ENCODE measurements at regions not wholly inside any gene's neighbourhood (a gene's known extent, or its start where the extent isn't known, plus 50 kb on each side); places are given as distances from the start of the nearest gene placed in this dataset.
"Not testable (repeated sequence)": the region's sequence is repeated elsewhere in the genome, so short reads cannot be mapped to it uniquely, and the experiment has no call there.

DNA sequence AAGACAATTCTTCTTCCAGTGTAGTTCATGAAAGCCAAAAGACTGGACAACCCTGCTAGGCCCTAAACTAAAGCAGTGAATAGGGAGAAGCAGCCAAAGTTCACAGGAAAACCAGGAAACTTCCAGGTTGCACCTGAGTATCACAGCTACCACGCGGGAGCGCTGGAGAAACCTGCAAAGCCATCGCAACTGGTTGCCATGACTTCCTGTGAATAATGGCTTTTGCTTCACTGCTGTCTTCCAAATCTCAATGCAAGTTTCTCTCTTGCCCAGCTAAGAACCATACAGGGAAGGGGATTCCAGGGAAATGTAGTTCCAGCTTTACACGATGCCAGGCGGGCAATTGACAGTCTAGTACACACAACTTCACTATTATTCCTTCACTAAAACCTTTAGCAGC is 114.1 kb downstream of the GXYLT1 start:
- no peak for DNase-seq

DNA sequence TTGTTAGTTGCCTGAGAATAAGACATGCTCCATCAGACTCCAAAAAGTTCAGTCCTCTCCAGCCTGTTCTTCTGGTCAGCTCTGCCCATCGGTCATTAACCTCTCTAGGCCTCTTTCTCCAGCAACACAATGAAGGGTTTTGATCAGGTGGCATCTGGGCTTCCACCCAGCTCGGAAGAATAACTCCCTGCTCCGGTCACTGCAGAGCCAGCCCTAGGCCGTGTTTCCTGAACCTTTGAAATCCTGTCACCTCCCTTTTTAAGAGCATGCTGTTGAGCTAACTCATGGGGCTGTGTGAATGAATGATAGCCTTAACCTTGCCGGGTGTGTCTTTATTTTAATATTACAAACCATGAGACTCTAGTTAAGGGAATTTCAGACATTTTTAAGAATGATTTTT is 117.1 kb downstream of the GXYLT1 start:
- no peak for DNase-seq

DNA sequence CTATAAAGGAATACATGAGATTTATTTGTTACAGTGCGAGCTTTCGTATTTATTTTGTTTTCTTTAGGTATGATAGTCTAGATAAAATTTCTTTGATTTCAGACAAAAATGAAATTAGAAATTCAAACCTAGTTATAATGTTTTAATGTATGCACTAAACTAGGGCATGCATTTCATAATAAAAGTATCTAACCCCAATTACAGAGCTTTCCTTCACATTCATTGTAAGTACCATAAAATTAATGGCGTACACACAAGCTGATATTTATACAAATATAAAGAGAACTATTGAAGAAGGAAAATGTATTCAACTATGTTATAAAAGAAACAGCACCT is 120.2 kb downstream of the GXYLT1 start:
- DNase-seq, result no peak

DNA sequence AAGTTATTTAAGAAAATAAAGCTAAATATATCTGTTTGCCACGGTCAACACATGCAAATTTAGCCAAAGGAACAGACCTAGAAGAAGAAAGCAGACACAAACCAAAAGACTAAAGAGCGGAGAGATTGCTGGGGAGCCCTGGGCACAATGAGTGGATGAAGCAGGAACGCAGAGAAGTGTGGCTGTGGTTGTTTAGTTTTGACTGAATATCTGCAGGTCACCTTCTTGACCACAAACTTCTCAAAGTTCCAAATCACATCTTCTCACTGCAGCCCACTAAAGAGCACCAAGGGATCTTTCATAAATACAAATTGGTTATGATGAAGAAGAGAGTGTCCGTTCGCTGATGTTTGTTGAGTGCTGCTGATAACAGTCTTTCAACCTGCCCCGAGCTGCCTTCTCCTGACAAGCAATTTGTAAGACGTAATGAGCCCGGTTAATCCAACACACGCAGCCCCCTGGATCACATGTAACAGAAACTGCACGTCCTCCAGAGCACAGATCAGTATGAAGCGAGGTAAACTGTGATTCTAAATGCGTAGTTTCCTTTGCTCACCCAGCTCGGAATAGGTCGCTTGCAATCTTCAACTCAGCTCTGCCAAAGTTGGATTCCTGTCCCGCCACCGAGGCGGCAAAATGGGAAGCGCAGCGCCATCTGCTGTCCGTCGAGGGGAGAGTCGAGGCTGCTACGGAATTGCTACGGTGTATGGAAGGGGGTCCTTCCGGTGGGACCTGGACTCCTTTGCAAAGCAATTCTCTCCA is 120.8 kb downstream of the GXYLT1 start:
- peak in 2 of 3 experiments; percentile 53 to 91 for DNase-seq

DNA sequence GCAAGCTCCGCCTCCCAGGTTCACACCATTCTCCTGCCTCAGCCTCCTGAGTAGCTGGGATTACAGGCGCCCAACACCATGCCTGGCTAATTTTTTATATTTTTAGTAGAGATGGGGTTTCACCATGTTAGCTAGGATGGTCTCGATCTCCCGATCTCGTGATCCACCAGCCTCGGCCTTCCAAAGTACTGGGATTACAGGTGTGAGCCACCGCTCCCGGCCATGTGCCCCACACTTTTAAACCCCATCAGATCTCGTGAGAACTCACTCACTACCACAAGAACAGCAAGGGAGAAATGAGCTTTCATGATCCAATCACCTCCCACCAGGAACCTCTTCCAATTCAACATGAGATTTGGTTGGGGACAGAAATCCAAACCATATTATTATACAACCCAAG is 122.7 kb downstream of the GXYLT1 start:
- not testable (repeated sequence) for DNase-seq

DNA sequence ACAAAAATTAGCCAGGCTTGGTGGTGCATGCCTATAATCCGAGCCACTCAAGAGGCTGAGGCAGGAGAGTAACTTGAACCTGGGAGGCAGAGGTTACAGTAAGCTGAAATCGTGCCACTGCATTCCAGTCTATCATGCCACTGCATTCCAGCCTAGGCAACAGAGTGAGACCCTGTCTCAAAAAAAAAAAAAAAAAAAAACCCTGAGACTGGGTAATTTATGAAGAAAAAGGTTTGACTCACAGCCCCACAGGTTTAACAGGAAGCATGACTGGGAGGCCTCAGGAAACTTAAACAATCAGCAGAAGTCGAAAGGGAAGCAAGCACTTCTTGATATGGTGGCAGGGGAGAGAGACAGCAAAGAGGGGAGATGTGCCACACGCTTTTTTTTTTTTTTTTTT is 123.2 kb downstream of the GXYLT1 start:
- no peak for DNase-seq

DNA sequence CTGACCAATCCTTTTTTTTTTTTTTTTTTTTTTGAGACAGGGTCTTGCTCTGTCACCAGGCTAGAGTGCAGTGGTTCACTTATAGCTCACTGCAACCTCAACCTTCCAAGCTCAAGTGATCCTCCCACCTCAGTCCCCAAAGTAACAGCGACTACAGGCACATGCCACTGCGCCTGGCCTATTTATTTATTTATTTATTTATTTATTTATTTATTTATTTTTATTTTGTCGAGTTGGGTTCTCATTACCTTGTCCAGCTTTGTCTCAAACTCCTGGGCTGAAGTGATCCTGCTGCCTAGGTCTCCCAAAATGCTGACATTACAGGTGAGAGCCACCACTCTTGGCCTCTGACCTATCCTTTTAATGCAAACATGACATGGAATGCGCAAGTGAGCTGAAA is 124.4 kb downstream of the GXYLT1 start:
- no peak for DNase-seq

DNA sequence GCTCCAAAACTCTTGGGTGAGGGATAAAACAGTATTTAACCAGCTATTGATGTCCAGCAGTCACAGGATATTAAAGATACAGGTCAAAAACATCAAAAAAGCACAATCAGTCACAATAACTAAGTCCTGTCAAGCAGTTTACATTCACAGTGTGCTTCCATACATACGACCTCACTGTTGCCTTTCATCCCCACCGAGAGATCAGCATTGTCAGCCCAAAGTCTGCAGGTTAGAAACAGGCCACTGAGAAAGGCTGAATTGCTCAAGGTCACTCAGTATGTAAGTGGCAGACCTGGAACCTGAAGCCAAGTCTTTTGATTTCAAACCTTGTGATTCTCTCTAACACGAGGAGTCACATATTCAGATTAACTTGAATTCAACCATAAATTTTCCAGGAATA is 124.9 kb downstream of the GXYLT1 start:
- DNase-seq, result no peak

DNA sequence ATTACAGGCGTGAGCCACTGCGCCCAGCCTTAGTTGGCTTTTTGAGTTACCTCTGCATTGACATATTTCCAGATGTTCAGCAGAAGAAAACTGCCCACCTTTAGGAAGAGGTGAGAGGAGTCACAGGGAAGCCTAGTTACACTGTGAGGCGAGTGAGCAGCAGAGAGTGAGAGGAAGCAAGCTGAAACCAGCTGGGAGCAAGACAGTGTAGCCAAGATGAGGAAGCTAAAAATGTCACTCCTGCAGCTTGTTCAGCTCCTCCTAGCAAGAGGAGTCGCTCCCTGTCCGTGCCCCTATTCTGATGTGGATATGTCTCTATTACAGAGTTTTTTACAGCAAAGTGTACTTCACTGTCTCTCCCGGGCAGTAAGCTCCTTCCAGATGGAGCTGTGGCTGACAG is 127.6 kb downstream of the GXYLT1 start:
- no peak for DNase-seq

DNA sequence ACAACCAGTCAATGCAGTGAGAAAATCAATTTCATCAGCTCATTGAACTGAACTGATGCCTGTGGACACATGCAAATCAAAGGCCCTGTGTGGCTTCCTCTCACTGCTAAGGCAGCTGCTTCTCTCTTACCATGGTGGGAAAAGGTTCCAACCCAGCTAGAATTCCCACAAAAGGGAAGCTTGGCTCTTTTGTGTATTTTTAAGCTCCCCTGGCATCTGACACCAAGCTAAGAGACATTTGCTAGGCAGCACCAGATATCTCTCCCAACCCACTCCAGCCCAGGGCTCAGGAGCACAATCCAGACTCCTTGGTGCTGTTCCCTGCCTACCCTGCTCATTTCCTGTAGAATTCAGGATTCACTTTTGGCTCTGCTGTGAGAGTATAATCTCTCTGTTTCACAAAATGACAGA is 129.6 kb downstream of the GXYLT1 start:
- no peak for DNase-seq

DNA sequence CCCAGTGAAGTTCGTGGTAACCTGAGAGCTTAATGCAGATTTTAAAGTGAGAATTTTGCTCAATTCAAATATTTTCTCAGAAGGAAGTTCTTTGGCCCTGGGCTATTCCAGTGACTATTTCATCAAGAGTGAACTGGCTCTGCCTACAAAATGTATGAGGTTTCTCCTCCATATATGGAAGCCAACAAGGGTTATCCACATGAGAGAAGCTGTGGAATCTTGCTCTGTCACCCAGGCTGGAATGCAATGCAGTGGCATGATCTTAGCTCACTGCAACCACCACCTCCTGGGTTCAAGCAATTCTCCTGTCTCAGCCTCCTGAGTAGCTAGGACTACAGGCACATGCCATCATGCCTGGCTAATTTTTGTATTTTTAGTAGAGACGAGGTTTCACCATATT is 132.2 kb downstream of the GXYLT1 start:
- not testable (repeated sequence) for DNase-seq

DNA sequence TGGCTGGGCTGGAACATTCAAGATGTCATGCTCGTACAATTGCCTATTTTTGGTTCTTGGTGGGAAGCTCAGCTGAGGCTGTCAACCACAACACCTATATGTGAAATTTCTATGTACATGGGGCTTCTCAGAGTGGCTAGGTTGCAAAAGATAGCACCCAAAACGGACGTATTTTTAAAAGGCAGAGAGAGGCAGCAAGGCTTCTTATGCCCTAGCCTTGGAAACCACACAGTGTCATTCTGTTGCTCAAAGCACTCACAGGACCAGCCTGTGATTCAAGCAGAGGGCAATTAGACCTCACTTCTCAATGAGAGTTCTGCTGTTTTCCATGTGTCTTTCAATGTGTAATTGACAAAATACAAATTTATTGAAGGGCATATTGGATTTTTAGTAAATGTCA is 134.0 kb downstream of the GXYLT1 start:
- DNase-seq, result peak in 1 of 3 experiments; percentile 92

DNA sequence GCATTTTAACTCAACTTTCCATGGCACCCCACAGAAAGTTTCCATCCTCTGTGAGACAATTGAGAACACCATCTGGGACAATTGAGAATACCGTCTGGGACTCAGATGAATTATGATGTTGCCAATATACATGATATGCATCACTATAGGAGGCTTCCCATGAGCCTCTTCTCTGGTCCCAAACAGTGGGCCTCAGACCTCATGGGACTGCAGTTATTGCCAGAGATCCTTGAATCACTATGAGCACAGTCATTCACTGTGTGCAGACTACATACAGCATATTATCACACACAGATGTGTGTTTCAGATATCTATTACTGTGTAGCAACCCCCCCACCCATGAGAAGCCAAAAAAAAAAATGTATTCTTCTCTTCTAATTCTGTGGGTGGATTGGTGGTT is 134.4 kb downstream of the GXYLT1 start:
- DNase-seq, result no peak

DNA sequence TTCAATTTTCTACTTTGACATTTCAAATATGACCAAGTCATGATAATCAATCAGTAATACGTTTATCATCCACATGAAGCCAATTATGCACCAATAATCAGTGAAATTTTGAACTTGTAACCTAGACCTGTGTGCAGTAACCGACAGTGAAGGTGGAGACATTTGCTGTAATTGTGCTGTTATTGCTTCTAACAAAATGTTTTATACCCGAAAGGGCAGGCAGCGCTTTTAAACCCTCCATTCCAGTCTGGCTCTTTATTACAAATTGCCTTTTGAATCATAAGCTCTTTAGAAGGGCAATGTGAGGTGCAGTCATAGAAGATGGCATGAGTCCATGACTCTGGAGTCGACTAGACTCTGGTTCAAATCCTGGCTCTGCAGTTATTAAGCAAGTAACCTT is 135.7 kb downstream of the GXYLT1 start:
- no peak for DNase-seq

DNA sequence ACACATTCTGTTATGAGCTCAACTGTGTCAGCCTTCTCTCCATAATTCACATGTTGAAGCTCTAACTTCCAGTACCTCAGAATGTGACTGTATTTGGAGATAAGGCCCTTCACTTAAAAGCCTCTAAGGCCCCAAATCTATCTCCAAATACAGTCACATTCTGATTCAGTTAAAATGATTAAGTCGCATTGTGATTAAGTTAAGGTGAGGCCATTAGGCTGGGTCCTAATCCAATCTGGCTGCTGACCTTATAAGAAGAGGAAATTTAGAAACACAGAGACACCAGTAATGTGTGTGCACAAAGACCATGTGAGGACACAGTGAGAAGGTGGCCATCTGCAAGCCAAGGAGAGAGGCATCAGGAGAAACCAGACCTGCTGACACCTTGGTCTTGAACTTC is 141.6 kb downstream of the GXYLT1 start:
- DNase-seq, result no peak

DNA sequence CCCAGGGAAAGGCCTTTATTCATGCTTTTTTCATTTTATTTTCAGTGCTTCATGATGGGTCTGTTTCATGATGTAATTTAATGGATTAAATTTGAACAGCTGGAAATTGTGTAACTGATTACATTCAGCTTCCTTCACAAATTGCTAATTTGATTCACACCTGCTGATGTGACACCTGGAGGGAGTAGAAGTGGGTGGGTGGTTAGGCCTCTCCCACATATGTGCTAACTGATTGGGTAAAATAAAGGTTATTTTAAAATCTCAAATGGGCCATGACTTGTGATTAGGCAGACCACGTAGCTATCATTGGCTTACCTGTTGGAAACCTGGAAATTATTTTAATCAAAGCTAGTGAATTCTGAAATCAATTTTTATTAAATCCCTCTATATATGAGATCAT is 142.1 kb downstream of the GXYLT1 start:
- DNase-seq, result peak in 2 of 3 experiments; percentile 9 to 60

DNA sequence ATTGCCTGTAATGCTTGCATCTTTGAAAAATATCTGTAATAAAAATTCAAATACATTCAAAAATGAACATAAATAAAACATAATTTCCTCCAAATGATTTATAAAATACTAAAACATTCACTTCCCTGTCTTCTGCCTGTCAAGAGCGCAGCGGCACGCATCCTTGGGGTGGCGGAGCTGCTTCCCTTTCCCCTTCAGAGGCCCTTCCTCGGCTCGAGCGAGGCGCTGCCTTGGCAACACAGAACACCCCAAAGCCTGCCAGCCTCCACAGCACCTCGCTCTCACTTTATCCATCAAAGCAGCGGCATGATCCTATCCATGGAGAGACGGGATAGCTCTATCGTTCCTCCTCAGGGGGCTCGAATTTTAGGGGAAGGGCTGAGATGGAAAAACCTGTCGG is 146.2 kb downstream of the GXYLT1 start:
- no peak for DNase-seq

DNA sequence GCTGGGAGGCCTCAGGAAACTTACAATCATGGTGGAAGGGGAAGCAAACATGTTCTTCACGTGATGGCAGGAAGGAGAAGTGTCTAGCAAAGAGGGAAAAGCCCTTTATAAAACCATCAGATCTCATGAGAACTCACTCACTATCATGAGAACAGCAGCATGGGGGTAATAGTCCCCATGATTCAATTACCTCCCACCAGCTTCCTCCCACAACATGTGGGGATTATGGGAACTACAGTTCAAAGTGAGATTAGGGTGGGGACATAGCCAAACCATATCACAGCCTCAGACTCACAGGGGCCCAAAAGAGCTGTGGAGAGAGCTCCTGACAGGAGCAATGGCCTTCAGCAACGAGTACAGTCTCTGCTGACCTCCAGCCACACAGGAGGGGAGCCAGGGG is 151.4 kb downstream of the GXYLT1 start:
- DNase-seq, result no peak

DNA sequence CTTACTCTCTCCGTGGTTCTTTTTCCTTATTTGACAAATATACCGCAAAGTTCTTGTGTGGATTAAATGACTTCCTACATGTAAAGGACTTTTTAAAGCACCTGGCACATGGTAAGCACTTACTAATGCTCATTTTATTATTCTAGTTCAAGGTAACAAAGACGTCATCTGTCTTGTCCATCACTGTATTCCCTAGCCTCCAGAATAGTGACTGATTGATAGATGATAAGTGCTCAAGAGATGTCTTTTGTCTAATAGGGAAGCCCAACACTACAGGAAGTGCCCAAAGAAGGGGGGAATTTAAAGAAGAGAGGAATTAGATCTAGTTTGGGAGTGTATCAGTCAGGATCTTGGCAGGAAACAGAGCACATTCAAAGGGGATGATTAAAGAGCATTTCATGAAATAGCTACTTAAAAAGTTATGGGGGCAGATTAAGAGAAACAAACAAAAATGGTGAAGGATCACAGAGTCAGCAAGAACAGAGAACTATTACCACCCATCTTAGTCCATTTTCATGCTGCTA is 151.9 kb downstream of the GXYLT1 start:
- peak in 2 of 3 experiments; percentile 54 to 58 for DNase-seq

DNA sequence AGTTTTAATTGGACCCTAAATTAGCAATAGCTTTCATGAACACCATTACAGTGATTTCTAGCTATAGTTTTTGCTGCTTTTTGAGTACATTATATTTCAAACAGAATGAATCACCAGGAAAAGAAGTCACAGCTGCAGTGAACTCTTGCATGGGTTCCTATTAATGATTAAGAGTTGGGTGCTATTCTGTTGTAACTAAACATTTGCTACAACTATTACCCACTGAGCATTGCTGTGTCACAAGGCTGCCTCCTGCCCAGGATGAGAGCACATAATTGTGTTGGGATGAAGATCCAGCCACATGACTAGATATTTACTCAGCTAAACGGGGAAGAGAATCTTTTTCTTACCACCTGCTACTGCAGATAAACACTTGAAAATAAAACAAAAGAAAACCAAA is 152.7 kb downstream of the GXYLT1 start:
- DNase-seq, result peak; percentile 42 to 57 (median 54)

DNA sequence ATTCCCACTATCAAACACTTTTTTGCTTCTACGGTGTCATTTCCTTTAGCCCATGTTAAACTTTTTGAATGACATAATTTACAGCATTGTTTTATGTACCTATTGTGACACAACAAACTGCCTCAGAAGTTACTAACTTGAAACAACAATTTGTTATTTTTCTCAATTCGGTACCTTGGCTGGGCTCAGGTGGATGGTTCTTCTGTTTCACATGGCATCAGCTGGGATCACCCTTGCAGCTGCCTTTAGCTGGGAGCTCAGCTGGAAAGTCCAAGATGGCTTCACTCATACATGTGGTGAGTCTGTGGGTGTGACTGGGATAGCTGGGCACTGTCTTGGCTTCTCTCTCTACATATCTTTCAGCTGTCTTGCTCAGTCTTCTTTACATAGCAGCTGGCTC is 156.0 kb downstream of the GXYLT1 start:
- no peak for DNase-seq

DNA sequence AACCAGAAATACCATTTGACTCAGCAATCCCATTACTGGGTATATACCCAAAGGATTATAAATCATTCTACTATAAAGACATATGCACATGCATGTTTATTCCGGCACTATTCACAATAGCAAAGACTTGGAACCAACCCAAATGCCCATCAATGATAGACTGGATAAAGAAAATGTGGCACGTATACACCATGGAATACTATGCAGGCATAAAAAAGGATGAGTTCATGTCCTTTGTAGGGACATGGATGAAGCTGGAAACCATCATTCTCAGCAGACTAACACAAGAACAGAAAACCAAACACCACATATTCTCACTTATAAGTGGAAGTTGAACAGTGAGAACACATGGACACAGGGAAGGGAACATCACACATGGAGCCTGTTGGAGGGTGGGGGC is 158.2 kb downstream of the GXYLT1 start:
- not testable (repeated sequence) for DNase-seq

DNA sequence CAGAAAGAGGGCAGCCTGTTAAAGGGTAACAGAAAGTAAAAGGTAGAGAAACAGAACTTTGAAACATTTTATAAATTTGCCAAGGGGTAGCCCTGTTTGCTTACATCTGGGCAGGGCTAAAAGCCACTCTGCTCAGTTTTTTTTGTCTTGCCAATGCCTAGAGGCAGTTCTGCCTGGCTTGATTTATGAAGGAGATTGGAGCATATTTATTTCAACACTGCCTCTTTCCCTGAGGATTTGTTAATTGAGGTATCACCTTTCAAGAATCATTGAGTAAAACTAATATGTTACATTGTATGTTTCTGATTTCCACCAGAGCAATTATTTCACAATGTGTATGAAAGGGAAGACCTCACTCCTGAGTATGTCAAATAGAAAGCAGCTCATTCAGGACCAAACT is 160.8 kb downstream of the GXYLT1 start:
- DNase-seq, result peak; percentile 81 to 98 (median 85)

DNA sequence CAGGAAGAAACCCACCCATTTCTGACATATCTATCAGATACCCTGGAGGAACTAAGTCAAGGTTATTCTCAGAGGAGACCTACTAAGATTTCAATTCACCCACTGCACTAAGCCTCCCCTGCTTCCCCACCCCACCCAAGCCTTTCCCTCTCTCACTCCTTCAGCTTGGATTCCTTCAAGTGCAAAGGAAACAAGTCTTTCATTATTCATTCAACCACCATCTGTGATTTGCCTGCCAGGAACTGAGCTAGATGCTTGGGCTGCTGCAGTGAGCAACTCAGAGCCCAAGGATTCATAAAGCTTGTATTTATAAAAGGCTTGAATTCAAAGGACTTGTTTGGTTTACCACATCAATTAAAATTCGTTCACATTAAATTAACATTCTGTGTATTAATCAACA is 161.3 kb downstream of the GXYLT1 start:
- peak in 2 of 3 experiments; percentile 42 to 90 for DNase-seq

DNA sequence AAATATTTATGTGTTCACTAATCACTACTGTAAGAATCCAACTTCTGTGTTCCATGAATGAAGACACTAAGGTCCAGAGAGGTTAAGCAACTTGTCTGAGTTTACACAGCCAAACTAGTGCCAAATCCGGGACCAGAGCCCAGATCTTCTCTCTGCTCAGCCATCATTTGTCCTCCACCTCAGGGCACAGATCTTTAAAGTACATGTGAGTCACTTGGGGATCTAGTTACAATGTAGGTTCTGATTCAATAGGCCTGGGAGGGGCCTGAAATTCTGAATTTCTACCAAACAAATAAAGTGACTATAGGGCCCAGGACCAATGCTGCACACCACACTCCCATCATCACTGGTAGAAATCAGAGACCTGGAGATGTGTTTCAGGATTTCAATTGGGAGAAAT is 162.9 kb downstream of the GXYLT1 start:
- no peak for DNase-seq

All from NCI-H1417 (cell line).